ENCODE measurements at regions not wholly inside any gene's neighbourhood (a gene's known extent, or its start where the extent isn't known, plus 50 kb on each side); places are given as distances from the start of the nearest gene placed in this dataset.

DNA sequence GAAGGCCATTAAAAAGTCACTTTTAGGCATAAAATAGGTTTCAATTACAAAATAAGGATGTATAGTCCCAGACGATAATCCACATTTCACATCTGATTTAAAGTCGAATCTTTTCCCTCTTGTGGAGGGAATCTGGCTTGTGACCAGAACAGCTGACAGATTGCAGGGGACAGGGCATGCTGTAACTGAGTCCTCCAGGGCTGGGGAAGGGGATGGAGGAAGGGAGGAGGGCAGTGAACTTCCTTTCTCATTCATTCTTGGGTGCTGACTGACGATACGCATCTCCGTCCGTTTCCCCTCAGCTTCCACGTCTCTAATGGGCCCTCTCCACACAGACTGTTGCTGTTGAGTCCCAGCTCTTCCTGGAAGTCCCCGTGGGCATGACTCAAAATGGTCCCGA lies 108.1 kb upstream of the CSF3R start:
- no peaks in the 10 kb centered on the region for H3K9me3 ChIP-seq (ENCODE audit: control insufficient read depth, insufficient read depth, low read length)
- in situ Hi-C loops (cut with MboI; ENCODE audit: low sequenced_read_pairs), result loop anchor here (25.0 kb wide), 1 partner anchor 722 kb away; no protein-coding TSS in a partner anchor

More for the DNA sequence above, 108.1 kb upstream of the CSF3R start:
- dilution Hi-C loops (cut with HindIII; ENCODE audit: low sequenced_read_pairs, unreplicated experiment), result no loop called here
- Histone ChIP-seq H3K9ac (ENCODE audit: low read depth, low read length) (no peak overlapping the region), H3K4me1 (ENCODE audit: control insufficient read depth, insufficient read depth, low read length) (no peaks in the 10 kb centered on the region), H4K91ac (ENCODE audit: insufficient read depth, low read depth, low read length) (no peak overlapping the region), H4K8ac (ENCODE audit: low read depth in 2 of 2, low read length in 2 of 2) (no peak overlapping the region), H3K9me1 (ENCODE audit: insufficient read depth, low read length) (no peaks in the 10 kb centered on the region), H3K79me1 (ENCODE audit: low read depth in 1 of 2, low read length in 2 of 2) (no peaks in the 10 kb centered on the region), H2BK15ac (ENCODE audit: low read depth, low read length) (no peak overlapping the region), H2AK5ac (ENCODE audit: low read depth, low read length) (no peak overlapping the region), H3K14ac (replicated peaks; ENCODE audit: low read depth, low read length) (no peak overlapping the region), H2AK9ac (replicated peaks; ENCODE audit: low read depth, low read length, poor library complexity) (no peak overlapping the region), H3K27ac (ENCODE audit: insufficient read depth, low read length) (no peak overlapping the region), H3K4me3 (ENCODE audit: insufficient read depth, low read depth, low read length) (no peak overlapping the region), H4K5ac (ENCODE audit: low read depth, low read length) (no peak overlapping the region), H3K36me3 (ENCODE audit: control insufficient read depth, insufficient read depth, low read length) (no peaks in the 10 kb centered on the region), H2BK20ac (ENCODE audit: low read depth, low read length) (no peak overlapping the region), H3K4me2 (ENCODE audit: low read depth, low read length) (no peak overlapping the region), H3K23ac (ENCODE audit: low read depth, low read length) (no peak overlapping the region), H2BK5ac (ENCODE audit: low read depth, low read length, poor library complexity, severe bottlenecking) (no peak overlapping the region), H2BK120ac (ENCODE audit: low read depth, low read length) (no peak overlapping the region), H3K18ac (ENCODE audit: low read depth, low read length) (no peak overlapping the region), H3K27me3 (ENCODE audit: control insufficient read depth, insufficient read depth, low read length) (peaks cover 19% of the 10 kb centered on the region), H3K56ac (ENCODE audit: extremely low read depth, insufficient read depth, low read length) (no peak overlapping the region), H3K4ac (ENCODE audit: low read depth, low read length) (no peak overlapping the region), H2AFZ (replicated peaks; ENCODE audit: low read length, poor library complexity) (no peak overlapping the region), H4K20me1 (ENCODE audit: insufficient read depth, low read length) (no peaks in the 10 kb centered on the region)
- DNase-seq (no peak), ATAC-seq (ENCODE audit: low read depth) (no peak)
- TF ChIP-seq, protein P1, sequence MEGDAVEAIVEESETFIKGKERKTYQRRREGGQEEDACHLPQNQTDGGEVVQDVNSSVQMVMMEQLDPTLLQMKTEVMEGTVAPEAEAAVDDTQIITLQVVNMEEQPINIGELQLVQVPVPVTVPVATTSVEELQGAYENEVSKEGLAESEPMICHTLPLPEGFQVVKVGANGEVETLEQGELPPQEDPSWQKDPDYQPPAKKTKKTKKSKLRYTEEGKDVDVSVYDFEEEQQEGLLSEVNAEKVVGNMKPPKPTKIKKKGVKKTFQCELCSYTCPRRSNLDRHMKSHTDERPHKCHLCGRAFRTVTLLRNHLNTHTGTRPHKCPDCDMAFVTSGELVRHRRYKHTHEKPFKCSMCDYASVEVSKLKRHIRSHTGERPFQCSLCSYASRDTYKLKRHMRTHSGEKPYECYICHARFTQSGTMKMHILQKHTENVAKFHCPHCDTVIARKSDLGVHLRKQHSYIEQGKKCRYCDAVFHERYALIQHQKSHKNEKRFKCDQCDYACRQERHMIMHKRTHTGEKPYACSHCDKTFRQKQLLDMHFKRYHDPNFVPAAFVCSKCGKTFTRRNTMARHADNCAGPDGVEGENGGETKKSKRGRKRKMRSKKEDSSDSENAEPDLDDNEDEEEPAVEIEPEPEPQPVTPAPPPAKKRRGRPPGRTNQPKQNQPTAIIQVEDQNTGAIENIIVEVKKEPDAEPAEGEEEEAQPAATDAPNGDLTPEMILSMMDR (conservative IDR thresholded peaks at IDR 0.05; ENCODE audit: low read depth, low read length), result no peak
- TF ChIP-seq FOS (IDR thresholded peaks at IDR 0.05; ENCODE audit: low read depth, low read length), result no peak
- no peak for TF ChIP-seq MXI1 (IDR thresholded peaks at IDR 0.05; ENCODE audit: borderline replicate concordance, low read depth, low read length)
- no peak for TF ChIP-seq RFX5 (IDR thresholded peaks at IDR 0.05; ENCODE audit: low read depth, low read length)
- no peak for TF ChIP-seq MAZ (IDR thresholded peaks at IDR 0.05; ENCODE audit: borderline replicate concordance, low read depth, low read length)
- no peak for TF ChIP-seq RAD21 (IDR thresholded peaks at IDR 0.05; ENCODE audit: low read length)
- no TSS peak for BruUV-seq (replicated peaks)
- CTCF ChIA-PET, result no interaction called here
- POLR2A ChIA-PET (ENCODE audit: unreplicated experiment), result no interaction called here
- intact Hi-C loops (cut with micrococcal nuclease), result no loop called here
- 0% methylated on average over 4 of the region's 9 CpGs; no CpG with 5 or more reads in 1 of the 2 experiments for WGBS, 2 experiments (ENCODE audit: extremely low coverage in 2 of 2, insufficient read length in 1 of 2)

All from IMR-90 (cell line).